ENCODE measurements at regions not wholly inside any gene's neighbourhood (a gene's known extent, or its start where the extent isn't known, plus 50 kb on each side); places are given as distances from the start of the nearest gene placed in this dataset.

- in situ Hi-C loops (cut with HindIII; ENCODE audit: extremely low pct_ligation_motif_present, low pct_unique_long_range_greater_than_20kb): no loop called here
- FAIRE-seq: no peak
- Histone ChIP-seq H4K20me1 (ENCODE audit: insufficient read depth, low read length) (no peaks in the 10 kb centered on the region), H2AFZ (ENCODE audit: low read length) (no peak overlapping the region), H3K79me2 (ENCODE audit: insufficient read depth, low read length) (no peaks in the 10 kb centered on the region), H3K4me3 (replicated peaks in 1 of 3; ENCODE audit: insufficient read depth in 1 of 3, low read depth in 2 of 3, low read length in 3 of 3) (no peak overlapping the region), H3K9me3 (ENCODE audit: low read length) (no peaks in the 10 kb centered on the region), H3K9ac (ENCODE audit: insufficient read depth, low read depth, low read length) (no peak overlapping the region), H3K4me2 (ENCODE audit: low read depth, low read length) (no peak overlapping the region), H3K36me3 (replicated peaks in 1 of 2; ENCODE audit: control insufficient read depth in 1 of 2, insufficient read depth in 2 of 2, low read length in 2 of 2) (no peaks in the 10 kb centered on the region), H3K27ac (ENCODE audit: extremely low read length, insufficient read depth, low read length) (no peak overlapping the region), H3K4me1 (ENCODE audit: insufficient read depth, low read length) (no peaks in the 10 kb centered on the region), H3K27me3 (ENCODE audit: control insufficient read depth in 1 of 2, insufficient read depth in 2 of 2, low read length in 2 of 2) (no peaks in the 10 kb centered on the region)
- DNase-seq (ENCODE audit: low spot score): no peak
- intact Hi-C loops (cut with micrococcal nuclease; ENCODE audit: unreplicated experiment): no loop called here
- ChIA-PET CTCF (ENCODE audit: low intra/inter-chr PET ratio, low total read pairs) (no interaction called here), POLR2A (no interaction called here)
- BruUV-seq (replicated peaks): no TSS peak
- no peak for ATAC-seq
- no peak for TF ChIP-seq NFIB (CRISPR knock-in tag; IDR thresholded peaks at IDR 0.05; ENCODE audit: borderline replicate concordance)
- no peak for TF ChIP-seq ZNF33B (CRISPR knock-in tag; IDR thresholded peaks at IDR 0.05)
- no peak for TF ChIP-seq RBFOX2 (IDR thresholded peaks at IDR 0.05; ENCODE audit: low read depth, low read length)
- no peak for TF ChIP-seq MXD3 (CRISPR knock-in tag; IDR thresholded peaks at IDR 0.05)
- TF ChIP-seq DRAP1 (CRISPR knock-in tag; IDR thresholded peaks at IDR 0.05): no peak
- no peak for TF ChIP-seq ATF1 (CRISPR knock-in tag; IDR thresholded peaks at IDR 0.05)
- TF ChIP-seq ZFX (CRISPR knock-in tag; IDR thresholded peaks at IDR 0.05; ENCODE audit: low read depth): no peak
- TF ChIP-seq ELF4 (CRISPR knock-in tag; IDR thresholded peaks at IDR 0.05; ENCODE audit: borderline replicate concordance): no peak
- no peak for TF ChIP-seq ZNF543 (CRISPR knock-in tag; IDR thresholded peaks at IDR 0.05)
- no peak for TF ChIP-seq HBP1 (CRISPR knock-in tag; IDR thresholded peaks at IDR 0.05; ENCODE audit: low read depth)
- TF ChIP-seq MXD4 (CRISPR knock-in tag; IDR thresholded peaks at IDR 0.05): no peak
Measured at GRCh38 chr13:72462726-72463125, 264.7 kb downstream of the MZT1 start.
